GM23338 (cell line): ENCODE measurements at regions not wholly inside any gene's neighbourhood (a gene's known extent, or its start where the extent isn't known, plus 50 kb on each side); places are given as distances from the start of the nearest gene placed in this dataset.

Source experiments
- ATAC-seq: fragments of 200-7000 bp; cut with Tn5 transposase; 3 replicates; pipeline ENCODE4 v1.9.1; 2020
- DNase-seq: peaks from one replicate; pipeline ENCODE4 v3.0.0-alpha.2; 2015; ENCODE audit warnings: low spot score
- H2AFZ ChIP-seq: fragments of 200-600 bp; sonication (generic); 2 replicates; pipeline ENCODE4 v1.8.0; 2016; ENCODE audit warnings: antibody characterized with exemption, mild to moderate bottlenecking, moderate library complexity
- H3F3A ChIP-seq: fragments of 200-600 bp; sonication (generic); replicated peaks from 2 replicates; pipeline ENCODE4 v1.8.0; 2017; ENCODE audit warnings: antibody characterized with exemption, mixed run types, low read depth
- H3K27ac ChIP-seq: fragments of 200-600 bp; sonication (generic); 2 replicates; pipeline ENCODE4 v1.6.1; 2016; ENCODE audit warnings: low read depth
- H3K27me3 ChIP-seq: fragments of 200-600 bp; sonication (generic); 2 replicates; pipeline ENCODE4 v1.8.0; 2016; ENCODE audit warnings: mild to moderate bottlenecking, mixed run types, moderate library complexity; ENCODE audit not compliant: insufficient read depth
- H3K36me3 ChIP-seq: fragments of 200-600 bp; sonication (generic); 2 replicates; pipeline ENCODE4 v1.8.0; 2016; ENCODE audit warnings: mild to moderate bottlenecking; ENCODE audit not compliant: insufficient read depth
- H3K4me1 ChIP-seq: fragments of 200-600 bp; sonication (generic); 2 replicates; pipeline ENCODE4 v1.8.0; 2016; ENCODE audit warnings: mild to moderate bottlenecking, moderate library complexity; ENCODE audit not compliant: insufficient read depth
- H3K4me2 ChIP-seq: fragments of 200-600 bp; sonication (generic); 2 replicates; pipeline ENCODE4 v1.7.1; 2017; ENCODE audit warnings: mixed run types
- H3K4me3 ChIP-seq: fragments of 200-600 bp; sonication (generic); 2 replicates; pipeline ENCODE4 v1.6.1; 2016; ENCODE audit warnings: mixed run types
- H3K79me2 ChIP-seq: fragments of 200-600 bp; sonication (generic); replicated peaks from 2 replicates; pipeline ENCODE4 v1.8.0; 2017; ENCODE audit warnings: mild to moderate bottlenecking; ENCODE audit not compliant: insufficient read depth
- H3K9me2 ChIP-seq: fragments of 200-600 bp; sonication (generic); 2 replicates; pipeline ENCODE4 v1.8.0; 2017; ENCODE audit not compliant: insufficient read depth
- H4K20me1 ChIP-seq: fragments of 200-600 bp; sonication (generic); replicated peaks from 2 replicates; pipeline ENCODE4 v1.8.0; 2017; ENCODE audit warnings: mild to moderate bottlenecking; ENCODE audit not compliant: insufficient read depth
- H3K27ac Mint-ChIP-seq: 2 replicates; pipeline ENCODE4 v1.8.0; 2020; ENCODE audit warnings: inconsistent platforms, mild to moderate bottlenecking, moderate library complexity, mixed read lengths
- H3K27me3 Mint-ChIP-seq: 3 replicates; pipeline ENCODE4 v1.8.0; 2022; ENCODE audit warnings: low read depth, mild to moderate bottlenecking, moderate library complexity, mixed read lengths, inconsistent platforms; ENCODE audit not compliant: insufficient read depth, poor library complexity
- H3K36me3 Mint-ChIP-seq: 3 replicates; pipeline ENCODE4 v1.8.0; 2021; ENCODE audit warnings: low read depth, mild to moderate bottlenecking, inconsistent platforms, moderate library complexity, mixed read lengths
- H3K4me1 Mint-ChIP-seq: 3 replicates; pipeline ENCODE4 v1.8.0; 2020; ENCODE audit warnings: mild to moderate bottlenecking, inconsistent platforms, mixed read lengths
- H3K4me3 Mint-ChIP-seq: 3 replicates; pipeline ENCODE4 v1.8.0; 2021; ENCODE audit warnings: moderate library complexity, mild to moderate bottlenecking, inconsistent platforms, mixed read lengths
- H3K9me3 Mint-ChIP-seq: 3 replicates; pipeline ENCODE4 v1.8.0; 2020; ENCODE audit warnings: moderate library complexity, mild to moderate bottlenecking, inconsistent platforms, mixed read lengths
- CREB1 ChIP-seq: fragments of 250-450 bp; sonication (Bioruptor Pico); IDR thresholded peaks from 2 replicates; pipeline ENCODE4 v1.5.0; 2020; ENCODE audit warnings: low read depth, mild to moderate bottlenecking, moderate library complexity
- EZH2 ChIP-seq: fragments of 200-600 bp; sonication (generic); IDR thresholded peaks from one replicate; pipeline ENCODE4 v1.8.0; 2017; ENCODE audit warnings: antibody characterized with exemption, mild to moderate bottlenecking, low read depth; ENCODE audit not compliant: unreplicated experiment
- EZH2phosphoT487 ChIP-seq: fragments of 200-600 bp; sonication (generic); IDR thresholded peaks from one replicate; pipeline ENCODE4 v1.8.1; 2018; ENCODE audit warnings: antibody characterized with exemption; ENCODE audit not compliant: unreplicated experiment
- JUNB ChIP-seq: IDR thresholded peaks from one replicate; pipeline ENCODE4 v1.6.1; 2016; ENCODE audit warnings: antibody characterized with exemption; ENCODE audit not compliant: unreplicated experiment
- NANOG ChIP-seq: IDR thresholded peaks from 2 replicates; pipeline ENCODE4 v1.6.1; 2016; ENCODE audit warnings: antibody characterized with exemption, borderline replicate concordance
- POLR2AphosphoS5 ChIP-seq: IDR thresholded peaks from 2 replicates; pipeline ENCODE4 v1.6.1; 2016; ENCODE audit warnings: antibody characterized with exemption, low read depth
- STAT1 ChIP-seq: IDR thresholded peaks from one replicate; pipeline ENCODE4 v1.6.1; 2016; ENCODE audit warnings: antibody characterized with exemption; ENCODE audit not compliant: unreplicated experiment
- ZNF114 ChIP-seq: fragments of 250-450 bp; sonication (Bioruptor Pico); IDR thresholded peaks from 2 replicates; pipeline ENCODE4 v1.5.0; 2020; ENCODE audit warnings: mild to moderate bottlenecking, moderate library complexity
- ZNF331 ChIP-seq: fragments of 250-450 bp; sonication (Bioruptor Pico); IDR thresholded peaks from 2 replicates; pipeline ENCODE4 v1.5.0; 2020; ENCODE audit warnings: low read depth, mild to moderate bottlenecking, moderate library complexity
- TF ChIP-seq, protein P1 (sequence below), 2 experiments: fragments of 200-600 bp in 1 of 2; sonication (generic) in 1 of 2; conservative IDR thresholded peaks; 2 replicates each; pipeline versions ENCODE4 v1.5.1 to v1.6.1; 2016 to 2017; ENCODE audit warnings: antibody characterized with exemption in 2 of 2, low read depth in 2 of 2, mild to moderate bottlenecking in 2 of 2, moderate library complexity in 1 of 2
- TF ChIP-seq, protein P2 (sequence below): fragments of 250-450 bp; sonication (Bioruptor Pico); IDR thresholded peaks from 2 replicates; pipeline ENCODE4 v1.5.0; 2020; ENCODE audit warnings: mild to moderate bottlenecking, moderate library complexity
- TF ChIP-seq, protein P3 (sequence below): IDR thresholded peaks from 2 replicates; pipeline ENCODE4 v1.6.1; 2016; ENCODE audit warnings: antibody characterized with exemption
- TF ChIP-seq, protein P4 (sequence below): IDR thresholded peaks from one replicate; pipeline ENCODE4 v1.6.1; 2018; ENCODE audit warnings: antibody characterized with exemption; ENCODE audit not compliant: unreplicated experiment

DNA sequence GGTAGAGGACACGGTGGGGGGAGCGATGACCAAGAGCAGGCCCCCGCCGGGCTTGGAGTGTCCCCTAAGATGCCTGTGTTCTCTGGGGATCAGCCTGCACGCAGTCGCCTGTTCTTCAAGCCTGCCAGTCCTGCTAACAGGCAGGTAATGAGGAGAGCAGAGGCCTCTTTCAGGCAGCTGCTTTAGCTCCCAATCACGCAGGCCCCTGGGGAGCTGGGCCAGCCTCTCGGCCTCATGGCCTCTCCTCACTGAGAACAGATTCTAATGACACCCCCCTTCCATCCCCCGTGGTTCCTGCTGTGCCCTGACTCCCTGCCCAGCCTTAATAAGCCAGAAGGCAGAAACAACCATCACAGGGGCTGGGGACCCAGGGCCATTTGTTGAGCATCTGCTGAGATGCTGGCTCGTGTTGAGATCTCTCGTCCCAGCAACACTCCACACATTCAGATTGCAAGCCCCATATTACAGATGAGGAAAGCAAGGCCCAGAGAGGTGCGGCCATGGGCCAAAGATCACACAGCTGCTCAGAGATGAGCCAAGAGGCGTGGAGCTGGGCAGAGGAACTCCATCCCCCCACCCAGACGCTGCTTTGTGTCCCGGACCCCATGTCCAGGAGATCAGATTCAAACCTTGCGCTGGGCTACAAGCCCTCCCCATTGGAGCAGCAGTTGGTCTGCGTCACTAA lies 71.6 kb upstream of the CASZ1 start:
- Histone ChIP-seq H3K4me1 (peaks cover 27% of the 10 kb centered on the region), H3K27ac (no peak overlapping the region), H3K36me3 (no peaks in the 10 kb centered on the region), H3K27me3 (peaks cover 29% of the 10 kb centered on the region), H3F3A (0 out of 2 replicates have a peak, but pooled peaks cover 3% of the 10 kb centered on the region), H3K4me3 (peak overlapping the region; percentile 55; the same call in 1 of the 2 replicates), H2AFZ (peak overlapping the region; percentile 99; the same call in 1 of the 2 replicates), H3K79me2 (no peaks in the 10 kb centered on the region), H3K9me2 (no peaks in the 10 kb centered on the region), H4K20me1 (no peaks in the 10 kb centered on the region), H3K4me2 (peak overlapping the region; percentile 82)
- no peaks in the 10 kb centered on the region for H3K9me3 Mint-ChIP-seq
- ATAC-seq (peak; percentile 17), DNase-seq (no peak)
- H3K4me1 Mint-ChIP-seq: peaks cover 41% of the 10 kb centered on the region
- TF ChIP-seq POLR2AphosphoS5 (no peak), ZNF331 (CRISPR knock-in tag) (no peak), EZH2 (no peak), EZH2phosphoT487 (no peak), CREB1 (CRISPR knock-in tag) (no peak), STAT1 (no peak), NANOG (no peak), ZNF114 (CRISPR knock-in tag) (no peak), JUNB (no peak)
- TF ChIP-seq, protein P1, sequence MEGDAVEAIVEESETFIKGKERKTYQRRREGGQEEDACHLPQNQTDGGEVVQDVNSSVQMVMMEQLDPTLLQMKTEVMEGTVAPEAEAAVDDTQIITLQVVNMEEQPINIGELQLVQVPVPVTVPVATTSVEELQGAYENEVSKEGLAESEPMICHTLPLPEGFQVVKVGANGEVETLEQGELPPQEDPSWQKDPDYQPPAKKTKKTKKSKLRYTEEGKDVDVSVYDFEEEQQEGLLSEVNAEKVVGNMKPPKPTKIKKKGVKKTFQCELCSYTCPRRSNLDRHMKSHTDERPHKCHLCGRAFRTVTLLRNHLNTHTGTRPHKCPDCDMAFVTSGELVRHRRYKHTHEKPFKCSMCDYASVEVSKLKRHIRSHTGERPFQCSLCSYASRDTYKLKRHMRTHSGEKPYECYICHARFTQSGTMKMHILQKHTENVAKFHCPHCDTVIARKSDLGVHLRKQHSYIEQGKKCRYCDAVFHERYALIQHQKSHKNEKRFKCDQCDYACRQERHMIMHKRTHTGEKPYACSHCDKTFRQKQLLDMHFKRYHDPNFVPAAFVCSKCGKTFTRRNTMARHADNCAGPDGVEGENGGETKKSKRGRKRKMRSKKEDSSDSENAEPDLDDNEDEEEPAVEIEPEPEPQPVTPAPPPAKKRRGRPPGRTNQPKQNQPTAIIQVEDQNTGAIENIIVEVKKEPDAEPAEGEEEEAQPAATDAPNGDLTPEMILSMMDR (conservative IDR thresholded peaks at IDR 0.05; ENCODE audit: low read depth in 2 of 2): no peak
- TF ChIP-seq, protein P2, sequence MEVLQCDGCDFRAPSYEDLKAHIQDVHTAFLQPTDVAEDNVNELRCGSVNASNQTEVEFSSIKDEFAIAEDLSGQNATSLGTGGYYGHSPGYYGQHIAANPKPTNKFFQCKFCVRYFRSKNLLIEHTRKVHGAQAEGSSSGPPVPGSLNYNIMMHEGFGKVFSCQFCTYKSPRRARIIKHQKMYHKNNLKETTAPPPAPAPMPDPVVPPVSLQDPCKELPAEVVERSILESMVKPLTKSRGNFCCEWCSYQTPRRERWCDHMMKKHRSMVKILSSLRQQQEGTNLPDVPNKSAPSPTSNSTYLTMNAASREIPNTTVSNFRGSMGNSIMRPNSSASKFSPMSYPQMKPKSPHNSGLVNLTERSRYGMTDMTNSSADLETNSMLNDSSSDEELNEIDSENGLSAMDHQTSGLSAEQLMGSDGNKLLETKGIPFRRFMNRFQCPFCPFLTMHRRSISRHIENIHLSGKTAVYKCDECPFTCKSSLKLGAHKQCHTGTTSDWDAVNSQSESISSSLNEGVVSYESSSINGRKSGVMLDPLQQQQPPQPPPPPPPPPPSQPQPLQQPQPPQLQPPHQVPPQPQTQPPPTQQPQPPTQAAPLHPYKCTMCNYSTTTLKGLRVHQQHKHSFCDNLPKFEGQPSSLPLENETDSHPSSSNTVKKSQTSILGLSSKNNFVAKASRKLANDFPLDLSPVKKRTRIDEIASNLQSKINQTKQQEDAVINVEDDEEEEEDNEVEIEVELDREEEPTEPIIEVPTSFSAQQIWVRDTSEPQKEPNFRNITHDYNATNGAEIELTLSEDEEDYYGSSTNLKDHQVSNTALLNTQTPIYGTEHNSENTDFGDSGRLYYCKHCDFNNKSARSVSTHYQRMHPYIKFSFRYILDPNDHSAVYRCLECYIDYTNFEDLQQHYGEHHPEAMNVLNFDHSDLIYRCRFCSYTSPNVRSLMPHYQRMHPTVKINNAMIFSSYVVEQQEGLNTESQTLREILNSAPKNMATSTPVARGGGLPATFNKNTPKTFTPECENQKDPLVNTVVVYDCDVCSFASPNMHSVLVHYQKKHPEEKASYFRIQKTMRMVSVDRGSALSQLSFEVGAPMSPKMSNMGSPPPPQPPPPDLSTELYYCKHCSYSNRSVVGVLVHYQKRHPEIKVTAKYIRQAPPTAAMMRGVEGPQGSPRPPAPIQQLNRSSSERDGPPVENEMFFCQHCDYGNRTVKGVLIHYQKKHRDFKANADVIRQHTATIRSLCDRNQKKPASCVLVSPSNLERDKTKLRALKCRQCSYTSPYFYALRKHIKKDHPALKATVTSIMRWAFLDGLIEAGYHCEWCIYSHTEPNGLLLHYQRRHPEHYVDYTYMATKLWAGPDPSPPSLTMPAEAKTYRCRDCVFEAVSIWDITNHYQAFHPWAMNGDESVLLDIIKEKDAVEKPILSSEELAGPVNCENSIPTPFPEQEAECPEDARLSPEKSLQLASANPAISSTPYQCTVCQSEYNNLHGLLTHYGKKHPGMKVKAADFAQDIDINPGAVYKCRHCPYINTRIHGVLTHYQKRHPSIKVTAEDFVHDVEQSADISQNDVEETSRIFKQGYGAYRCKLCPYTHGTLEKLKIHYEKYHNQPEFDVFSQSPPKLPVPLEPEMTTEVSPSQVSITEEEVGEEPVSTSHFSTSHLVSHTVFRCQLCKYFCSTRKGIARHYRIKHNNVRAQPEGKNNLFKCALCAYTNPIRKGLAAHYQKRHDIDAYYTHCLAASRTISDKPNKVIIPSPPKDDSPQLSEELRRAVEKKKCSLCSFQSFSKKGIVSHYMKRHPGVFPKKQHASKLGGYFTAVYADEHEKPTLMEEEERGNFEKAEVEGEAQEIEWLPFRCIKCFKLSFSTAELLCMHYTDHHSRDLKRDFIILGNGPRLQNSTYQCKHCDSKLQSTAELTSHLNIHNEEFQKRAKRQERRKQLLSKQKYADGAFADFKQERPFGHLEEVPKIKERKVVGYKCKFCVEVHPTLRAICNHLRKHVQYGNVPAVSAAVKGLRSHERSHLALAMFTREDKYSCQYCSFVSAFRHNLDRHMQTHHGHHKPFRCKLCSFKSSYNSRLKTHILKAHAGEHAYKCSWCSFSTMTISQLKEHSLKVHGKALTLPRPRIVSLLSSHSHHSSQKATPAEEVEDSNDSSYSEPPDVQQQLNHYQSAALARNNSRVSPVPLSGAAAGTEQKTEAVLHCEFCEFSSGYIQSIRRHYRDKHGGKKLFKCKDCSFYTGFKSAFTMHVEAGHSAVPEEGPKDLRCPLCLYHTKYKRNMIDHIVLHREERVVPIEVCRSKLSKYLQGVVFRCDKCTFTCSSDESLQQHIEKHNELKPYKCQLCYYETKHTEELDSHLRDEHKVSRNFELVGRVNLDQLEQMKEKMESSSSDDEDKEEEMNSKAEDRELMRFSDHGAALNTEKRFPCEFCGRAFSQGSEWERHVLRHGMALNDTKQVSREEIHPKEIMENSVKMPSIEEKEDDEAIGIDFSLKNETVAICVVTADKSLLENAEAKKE: no peak
- TF ChIP-seq, protein P3, sequence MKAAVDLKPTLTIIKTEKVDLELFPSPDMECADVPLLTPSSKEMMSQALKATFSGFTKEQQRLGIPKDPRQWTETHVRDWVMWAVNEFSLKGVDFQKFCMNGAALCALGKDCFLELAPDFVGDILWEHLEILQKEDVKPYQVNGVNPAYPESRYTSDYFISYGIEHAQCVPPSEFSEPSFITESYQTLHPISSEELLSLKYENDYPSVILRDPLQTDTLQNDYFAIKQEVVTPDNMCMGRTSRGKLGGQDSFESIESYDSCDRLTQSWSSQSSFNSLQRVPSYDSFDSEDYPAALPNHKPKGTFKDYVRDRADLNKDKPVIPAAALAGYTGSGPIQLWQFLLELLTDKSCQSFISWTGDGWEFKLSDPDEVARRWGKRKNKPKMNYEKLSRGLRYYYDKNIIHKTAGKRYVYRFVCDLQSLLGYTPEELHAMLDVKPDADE: no peak
- TF ChIP-seq, protein P4, sequence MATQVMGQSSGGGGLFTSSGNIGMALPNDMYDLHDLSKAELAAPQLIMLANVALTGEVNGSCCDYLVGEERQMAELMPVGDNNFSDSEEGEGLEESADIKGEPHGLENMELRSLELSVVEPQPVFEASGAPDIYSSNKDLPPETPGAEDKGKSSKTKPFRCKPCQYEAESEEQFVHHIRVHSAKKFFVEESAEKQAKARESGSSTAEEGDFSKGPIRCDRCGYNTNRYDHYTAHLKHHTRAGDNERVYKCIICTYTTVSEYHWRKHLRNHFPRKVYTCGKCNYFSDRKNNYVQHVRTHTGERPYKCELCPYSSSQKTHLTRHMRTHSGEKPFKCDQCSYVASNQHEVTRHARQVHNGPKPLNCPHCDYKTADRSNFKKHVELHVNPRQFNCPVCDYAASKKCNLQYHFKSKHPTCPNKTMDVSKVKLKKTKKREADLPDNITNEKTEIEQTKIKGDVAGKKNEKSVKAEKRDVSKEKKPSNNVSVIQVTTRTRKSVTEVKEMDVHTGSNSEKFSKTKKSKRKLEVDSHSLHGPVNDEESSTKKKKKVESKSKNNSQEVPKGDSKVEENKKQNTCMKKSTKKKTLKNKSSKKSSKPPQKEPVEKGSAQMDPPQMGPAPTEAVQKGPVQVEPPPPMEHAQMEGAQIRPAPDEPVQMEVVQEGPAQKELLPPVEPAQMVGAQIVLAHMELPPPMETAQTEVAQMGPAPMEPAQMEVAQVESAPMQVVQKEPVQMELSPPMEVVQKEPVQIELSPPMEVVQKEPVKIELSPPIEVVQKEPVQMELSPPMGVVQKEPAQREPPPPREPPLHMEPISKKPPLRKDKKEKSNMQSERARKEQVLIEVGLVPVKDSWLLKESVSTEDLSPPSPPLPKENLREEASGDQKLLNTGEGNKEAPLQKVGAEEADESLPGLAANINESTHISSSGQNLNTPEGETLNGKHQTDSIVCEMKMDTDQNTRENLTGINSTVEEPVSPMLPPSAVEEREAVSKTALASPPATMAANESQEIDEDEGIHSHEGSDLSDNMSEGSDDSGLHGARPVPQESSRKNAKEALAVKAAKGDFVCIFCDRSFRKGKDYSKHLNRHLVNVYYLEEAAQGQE: no peak
- no peaks in the 10 kb centered on the region for H3K36me3 Mint-ChIP-seq
- H3K27ac Mint-ChIP-seq: no peak overlapping the region
- H3K27me3 Mint-ChIP-seq: peaks cover 33% of the 10 kb centered on the region
- H3K4me3 Mint-ChIP-seq: peak overlapping the region; percentile 58
